GM19043 (cell line): ENCODE measurements at regions not wholly inside any gene's neighbourhood (a gene's known extent, or its start where the extent isn't known, plus 50 kb on each side); places are given as distances from the start of the nearest gene placed in this dataset.

ENCODE experiments used
- ATAC-seq: cut with Tn5 transposase; IDR thresholded peaks from one replicate; pipeline ENCODE4 v1.9.1; 2021; ENCODE audit warnings: low read depth; ENCODE audit not compliant: unreplicated experiment

GRCh38 chr4:186885289-186885688, 161.6 kb upstream of the FAT1 start:
- ATAC-seq: no peak

- no peak for ATAC-seq
Measured at GRCh38 chr4:186886759-186887158, 163.1 kb upstream of the FAT1 start.

GRCh38 chr4:186887291-186887700, 163.6 kb upstream of the FAT1 start:
- no peak for ATAC-seq

GRCh38 chr4:186887752-186888151, 164.1 kb upstream of the FAT1 start:
- no peak for ATAC-seq

- no peak for ATAC-seq
Measured at GRCh38 chr4:186889876-186890643, 166.4 kb upstream of the FAT1 start.

- no peak for ATAC-seq
Measured at GRCh38 chr4:186891859-186892486, 168.3 kb upstream of the FAT1 start.

- no peak for ATAC-seq
Measured at GRCh38 chr4:186898367-186898766, 174.7 kb upstream of the FAT1 start.

GRCh38 chr4:186900232-186900900, 176.7 kb upstream of the FAT1 start:
- no peak for ATAC-seq

GRCh38 chr4:186900984-186901383, 177.3 kb upstream of the FAT1 start:
- no peak for ATAC-seq

- no peak for ATAC-seq
Measured at GRCh38 chr4:186901850-186902249, 178.2 kb upstream of the FAT1 start.

- ATAC-seq: no peak
Measured at GRCh38 chr4:186902361-186902760, 178.7 kb upstream of the FAT1 start.

GRCh38 chr4:186904101-186904500, 180.4 kb upstream of the FAT1 start:
- ATAC-seq: no peak

GRCh38 chr4:186906722-186907121, 183.1 kb upstream of the FAT1 start:
- no peak for ATAC-seq

GRCh38 chr4:186910385-186910784, 186.7 kb upstream of the FAT1 start:
- no peak for ATAC-seq

- no peak for ATAC-seq
Measured at GRCh38 chr4:186912606-186913005, 188.9 kb upstream of the FAT1 start.

GRCh38 chr4:186915816-186916215, 192.2 kb upstream of the FAT1 start:
- no peak for ATAC-seq

- ATAC-seq: no peak
Measured at GRCh38 chr4:186917136-186917535, 193.5 kb upstream of the FAT1 start.

GRCh38 chr4:186918466-186918865, 194.8 kb upstream of the FAT1 start:
- no peak for ATAC-seq

- ATAC-seq: no peak
Measured at GRCh38 chr4:186919340-186919739, 195.7 kb upstream of the FAT1 start.

- ATAC-seq: no peak
Measured at GRCh38 chr4:186920483-186920882, 196.8 kb upstream of the FAT1 start.

GRCh38 chr4:186920992-186921391, 197.3 kb upstream of the FAT1 start:
- no peak for ATAC-seq

GRCh38 chr4:186924723-186925122, 201.1 kb upstream of the FAT1 start:
- no peak for ATAC-seq
